ENCODE measurements at regions not wholly inside any gene's neighbourhood (a gene's known extent, or its start where the extent isn't known, plus 50 kb on each side); places are given as distances from the start of the nearest gene placed in this dataset.

DNA sequence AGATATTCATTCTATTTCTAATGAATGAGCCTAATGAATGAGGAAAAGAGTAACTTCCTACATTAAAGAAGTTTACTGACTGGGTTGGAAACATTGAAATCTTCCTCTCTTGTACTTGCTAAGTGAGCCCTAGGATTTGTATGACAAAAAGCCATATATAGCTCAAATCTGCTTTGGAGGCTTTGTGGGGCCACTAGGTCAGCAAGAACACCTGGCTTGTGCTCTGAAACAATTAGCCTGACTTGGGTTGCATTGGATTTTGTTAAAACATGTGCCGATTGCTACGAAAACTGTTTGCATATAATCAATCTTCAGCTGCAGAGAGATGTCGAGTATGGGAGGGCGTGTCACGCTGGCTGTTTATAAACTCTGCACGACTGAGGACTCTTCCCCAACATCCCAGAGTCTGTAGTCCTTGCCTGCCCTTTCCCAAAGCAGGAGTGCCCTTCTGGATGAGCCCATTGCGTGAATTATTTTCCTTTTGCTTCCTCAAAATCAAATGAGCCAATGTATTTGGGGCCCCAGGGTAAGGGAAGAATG lies 684.8 kb downstream of the DHX35 start:
- DNase-seq = no peak

DNA sequence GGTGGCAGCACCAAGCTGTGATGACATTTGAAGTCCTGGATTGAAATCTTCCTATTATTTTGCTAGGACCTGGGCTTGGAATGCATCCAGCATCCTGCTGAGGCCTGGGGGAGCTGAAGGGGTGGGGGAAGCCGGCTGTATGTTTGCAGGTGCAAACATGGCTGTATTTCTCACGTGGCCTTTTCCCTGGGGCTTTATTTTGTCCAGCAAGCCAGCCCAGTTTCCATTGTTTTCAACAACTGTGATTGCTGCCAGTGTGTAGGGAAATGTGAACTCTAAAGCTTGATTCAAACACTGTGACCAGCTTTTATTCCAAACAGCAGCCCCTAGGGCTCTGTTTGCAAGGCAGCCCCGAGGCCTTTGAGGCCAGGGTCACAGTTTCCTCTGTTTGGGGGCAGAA lies 683.0 kb downstream of the DHX35 start:
- DNase-seq = no peak

DNA sequence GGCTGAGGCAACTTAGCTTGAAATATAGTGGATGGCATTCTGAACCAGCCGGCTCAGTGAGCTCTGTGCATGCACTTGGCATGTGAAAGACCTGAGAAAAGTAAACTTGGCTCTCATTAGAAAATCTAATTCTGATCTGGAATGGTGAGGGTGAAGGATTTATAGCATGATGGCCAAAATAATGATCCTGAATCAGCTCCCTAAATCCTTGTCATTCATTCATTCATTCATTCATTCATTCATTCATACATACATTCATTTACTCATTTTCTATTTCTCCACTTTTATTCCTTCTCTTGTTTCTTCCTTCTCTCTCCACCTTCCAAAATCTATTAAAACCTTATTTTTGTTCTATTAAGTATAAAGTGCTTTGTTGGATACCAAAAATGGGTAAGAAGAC lies 681.1 kb downstream of the DHX35 start:
- DNase-seq = no peak

DNA sequence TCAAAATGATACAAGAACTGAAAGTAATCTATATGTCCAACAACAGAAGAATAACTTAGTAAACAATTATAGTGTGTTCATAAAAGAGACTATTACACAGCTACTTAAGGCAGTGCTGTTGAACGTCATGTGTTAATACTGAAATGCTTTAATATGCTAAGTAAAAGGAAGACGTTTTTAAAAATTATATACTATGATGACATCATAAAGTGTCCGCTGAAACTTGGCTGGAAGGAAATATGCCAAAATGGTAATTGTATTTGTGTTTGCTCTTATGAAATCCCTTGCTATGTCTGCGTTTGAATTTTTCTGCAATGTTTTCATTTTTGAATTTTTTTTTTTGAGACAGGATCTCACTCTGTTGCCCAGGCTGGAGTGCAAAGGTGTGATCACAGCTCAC lies 679.3 kb downstream of the DHX35 start:
- DNase-seq = no peak

DNA sequence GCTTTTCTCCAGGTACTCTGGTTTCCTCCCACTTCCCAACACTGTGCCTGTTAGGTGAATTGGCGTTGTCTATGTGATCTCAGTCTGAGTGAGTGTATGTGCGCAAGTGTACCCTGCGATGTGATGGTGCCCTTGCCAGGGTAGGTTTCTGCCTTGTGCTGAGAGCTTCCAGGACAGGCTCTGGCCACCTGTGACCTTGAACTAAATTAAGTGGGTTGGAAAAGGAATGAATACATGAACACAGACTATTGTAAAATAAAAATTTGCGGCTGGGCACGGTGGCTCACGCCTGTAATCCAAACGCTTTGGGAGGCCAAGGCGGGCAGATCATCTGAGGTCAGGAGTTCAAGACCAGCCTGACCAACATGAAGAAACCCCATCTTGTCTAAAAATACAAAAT lies 678.0 kb downstream of the DHX35 start:
- no peak for DNase-seq

DNA sequence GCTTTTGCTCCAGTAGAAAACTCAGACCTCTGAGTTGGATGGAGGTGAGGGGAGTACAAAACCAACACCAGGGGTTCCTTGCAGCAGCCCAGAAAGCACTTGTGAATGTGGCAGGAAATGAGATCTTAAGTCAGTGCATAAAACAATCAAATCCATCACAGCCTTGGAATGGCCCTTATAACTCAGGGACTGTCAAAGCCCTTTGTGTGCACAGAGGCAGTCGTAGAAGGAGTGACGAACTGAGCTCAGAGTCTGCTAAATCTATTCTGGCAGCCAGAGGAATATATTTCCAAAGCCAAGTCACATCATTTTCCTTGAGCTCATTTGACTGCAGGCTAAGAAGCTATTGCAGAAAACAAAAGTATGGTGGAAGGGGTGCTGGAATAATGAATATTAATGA lies 676.6 kb downstream of the DHX35 start:
- no peak for DNase-seq

DNA sequence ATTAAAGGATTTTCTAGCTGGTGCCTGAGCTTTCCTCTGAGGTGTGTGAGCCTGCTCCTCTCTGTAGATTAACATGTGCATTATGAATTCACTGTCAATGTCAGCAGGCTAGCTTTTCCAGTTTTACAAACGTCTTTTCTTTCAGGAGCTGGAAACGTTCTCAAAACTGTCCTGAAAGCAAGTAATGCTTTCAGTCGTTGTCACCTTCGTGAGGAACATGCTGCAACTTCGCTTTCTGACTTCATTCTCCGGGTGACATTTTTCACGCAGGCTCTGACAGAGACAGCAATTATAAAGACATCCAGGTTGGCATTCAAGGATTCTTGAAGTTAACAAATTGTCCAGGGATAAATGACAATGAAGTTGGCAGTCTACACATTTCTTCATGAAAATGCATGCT lies 671.5 kb downstream of the DHX35 start:
- no peak for DNase-seq

DNA sequence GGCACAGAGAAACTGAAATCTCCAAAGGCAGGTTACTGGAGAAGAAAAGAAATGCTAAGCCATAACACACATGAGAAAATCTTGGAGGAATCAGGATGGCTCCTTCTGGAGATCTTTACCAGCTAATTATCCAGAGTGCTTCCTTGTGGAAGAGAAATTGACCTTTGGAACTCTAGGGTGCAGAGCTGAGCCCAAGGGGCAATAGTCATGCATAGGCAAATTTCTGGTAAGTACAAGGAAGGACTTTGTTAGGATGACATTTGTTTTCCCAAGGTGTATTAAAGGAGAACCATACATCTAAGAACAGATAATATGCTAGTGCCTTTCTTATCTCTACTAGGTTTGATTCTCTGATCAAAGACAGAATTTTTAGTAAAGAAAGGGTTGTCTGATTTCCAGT lies 670.6 kb downstream of the DHX35 start:
- DNase-seq = no peak

DNA sequence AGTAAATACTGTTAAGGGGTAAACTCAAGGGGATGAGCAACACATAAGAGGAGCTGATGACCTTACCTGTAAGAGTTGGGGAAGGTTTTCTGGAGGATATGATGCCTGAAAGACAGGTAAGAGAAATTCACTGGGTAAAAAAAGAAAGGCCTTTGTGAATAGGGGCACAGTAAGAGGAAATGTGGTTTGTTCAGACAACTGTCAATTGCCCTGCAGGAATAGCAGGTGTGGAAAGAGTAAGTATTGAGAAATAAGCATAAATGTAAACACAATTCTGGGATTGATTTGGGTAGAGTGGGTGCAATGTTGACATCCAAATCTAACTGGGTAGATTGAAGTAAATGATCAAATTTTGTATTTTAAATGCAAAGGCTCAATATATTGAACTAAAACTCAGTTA lies 670.0 kb downstream of the DHX35 start:
- no peak for DNase-seq

DNA sequence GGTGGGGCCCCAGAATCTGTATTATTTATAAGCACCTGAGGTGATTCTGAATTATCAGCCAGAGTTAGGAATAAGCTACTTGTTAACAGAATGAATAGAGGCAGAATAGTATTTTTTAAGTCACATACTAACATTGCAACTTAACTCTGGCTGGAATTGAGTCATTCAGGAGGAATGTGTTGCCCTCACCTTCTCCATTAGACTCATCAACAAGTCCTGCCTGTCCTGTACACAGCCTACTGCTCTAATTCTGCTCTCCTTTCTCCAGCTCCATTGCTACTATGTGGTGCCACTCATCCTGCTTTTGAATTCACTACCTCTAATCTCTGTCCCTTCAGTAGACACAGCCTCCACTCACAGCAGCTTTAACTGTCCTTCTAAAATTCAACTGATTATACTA lies 669.4 kb downstream of the DHX35 start:
- no peak for DNase-seq

DNA sequence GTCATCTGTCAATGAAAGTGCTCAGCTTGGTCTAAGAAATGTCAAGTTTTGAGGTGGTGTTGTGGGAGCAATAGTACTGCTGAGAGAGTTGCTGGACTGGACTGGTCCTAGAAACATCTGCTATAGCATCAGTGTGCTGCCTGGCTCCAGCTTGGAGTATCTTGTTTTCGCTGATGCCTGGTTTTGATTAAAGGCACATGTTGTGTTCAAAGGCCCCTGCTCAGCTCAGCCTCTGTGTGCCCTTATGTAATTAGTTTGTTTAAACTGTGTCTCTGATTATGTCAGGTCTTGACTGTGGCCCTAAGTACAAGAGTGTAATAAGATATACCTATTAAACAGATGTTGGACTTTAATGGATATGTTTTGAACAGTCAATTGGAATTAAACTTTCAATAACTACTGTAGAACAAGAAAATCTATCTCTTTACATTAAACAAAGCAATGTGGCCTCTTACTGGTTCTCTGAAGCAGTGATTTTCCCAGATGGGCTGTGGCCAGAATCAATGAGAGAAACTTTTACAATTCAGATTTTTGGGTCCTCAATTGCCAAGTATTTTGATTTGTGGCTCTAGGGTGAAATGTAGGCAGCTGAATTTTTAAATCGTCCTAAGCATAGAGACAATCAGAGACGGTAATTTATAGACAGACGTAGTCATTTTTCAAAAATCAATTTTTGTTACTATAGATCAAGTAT lies 668.2 kb downstream of the DHX35 start:
- DNase-seq = no peak

DNA sequence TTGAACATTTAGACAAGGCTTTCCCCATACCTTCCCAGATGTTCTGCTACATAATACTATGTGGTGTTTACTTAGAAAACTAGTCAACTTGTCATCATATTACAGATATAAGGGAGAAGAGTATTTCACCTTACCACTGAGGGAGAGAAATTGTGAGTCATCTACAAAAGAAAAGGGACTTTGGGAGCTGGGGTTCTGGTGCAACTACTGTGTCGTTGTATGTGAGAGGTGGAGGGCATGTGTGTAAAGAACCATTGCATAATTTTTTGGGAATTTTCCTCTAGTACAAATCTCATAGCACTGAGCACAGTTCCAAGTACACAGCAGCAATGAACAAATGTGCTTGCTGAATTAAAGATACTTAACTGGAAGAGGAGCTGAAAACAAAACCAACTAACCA lies 665.6 kb downstream of the DHX35 start:
- no peak for DNase-seq

DNA sequence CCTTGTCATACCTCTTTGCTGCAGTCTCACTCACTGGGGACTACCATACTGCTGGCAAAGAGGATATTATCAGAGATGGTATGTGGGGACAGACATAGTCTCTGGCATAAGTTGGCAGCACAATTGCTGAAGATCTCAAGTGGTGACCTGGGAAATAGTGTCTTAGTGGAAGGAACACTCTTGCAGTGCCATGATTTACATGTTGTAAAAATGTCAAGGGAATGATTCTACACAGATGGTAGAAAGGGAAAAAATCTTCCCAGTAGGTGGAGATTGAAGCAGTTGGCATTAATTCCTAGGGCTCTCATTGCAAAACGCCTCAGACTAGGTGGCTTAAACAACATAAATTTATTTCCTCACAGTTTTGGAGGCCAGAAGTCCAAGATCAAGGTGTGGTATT lies 662.2 kb downstream of the DHX35 start:
- no peak for DNase-seq

DNA sequence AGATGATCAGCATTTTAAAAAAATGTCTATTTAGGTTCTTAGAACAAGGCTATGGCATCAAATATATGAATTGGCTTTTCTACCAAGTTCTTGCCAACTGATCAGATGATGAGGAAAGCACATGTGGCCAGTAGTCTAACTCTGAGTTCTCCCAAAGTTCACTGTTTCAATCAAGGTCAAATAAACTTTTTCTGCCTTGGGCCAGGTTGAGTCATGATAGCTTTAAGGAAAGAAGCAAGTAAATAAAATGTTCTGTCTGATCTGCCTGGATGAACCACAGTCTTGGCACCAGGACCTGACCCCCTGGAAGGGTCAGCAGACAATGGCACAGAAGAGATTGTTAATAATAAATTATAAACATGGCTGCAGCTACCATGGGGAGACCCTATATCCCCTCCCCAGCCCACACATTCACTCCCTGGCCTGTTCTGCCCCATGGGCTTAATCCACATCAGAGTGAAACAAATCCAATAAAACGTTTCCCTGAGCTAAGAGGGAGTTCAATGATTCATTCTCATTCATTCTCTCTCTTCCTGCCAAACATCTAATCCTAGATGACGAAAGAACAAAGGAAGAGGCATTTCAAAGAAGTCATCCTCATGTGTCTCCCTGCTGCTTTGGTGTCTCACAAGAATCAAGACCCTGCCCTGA lies 661.6 kb downstream of the DHX35 start:
- DNase-seq = no peak

DNA sequence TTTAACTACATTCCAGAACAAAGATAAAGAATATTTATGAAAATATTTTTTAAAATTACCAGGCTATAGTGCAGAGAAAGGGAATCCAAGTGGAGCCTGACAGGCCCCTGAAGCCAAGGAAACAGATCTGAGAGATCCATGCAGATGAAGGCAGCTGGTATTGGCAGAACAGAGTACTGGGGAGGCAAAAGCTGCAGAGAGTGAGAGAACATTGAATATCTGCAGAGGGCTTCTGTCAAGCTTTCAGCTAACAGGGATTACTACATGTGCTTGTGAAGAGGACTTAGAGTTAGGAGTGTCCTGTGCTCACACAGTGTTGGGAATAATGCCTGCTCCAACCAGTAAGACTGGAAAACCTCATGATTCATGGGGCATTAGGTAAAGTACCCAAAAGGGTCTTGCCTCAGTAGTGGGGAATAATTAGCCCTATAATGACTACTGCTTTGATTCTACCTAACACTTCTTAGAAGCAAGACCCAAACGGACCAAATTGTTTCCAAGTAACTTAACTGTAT lies 657.2 kb downstream of the DHX35 start:
- DNase-seq = no peak

DNA sequence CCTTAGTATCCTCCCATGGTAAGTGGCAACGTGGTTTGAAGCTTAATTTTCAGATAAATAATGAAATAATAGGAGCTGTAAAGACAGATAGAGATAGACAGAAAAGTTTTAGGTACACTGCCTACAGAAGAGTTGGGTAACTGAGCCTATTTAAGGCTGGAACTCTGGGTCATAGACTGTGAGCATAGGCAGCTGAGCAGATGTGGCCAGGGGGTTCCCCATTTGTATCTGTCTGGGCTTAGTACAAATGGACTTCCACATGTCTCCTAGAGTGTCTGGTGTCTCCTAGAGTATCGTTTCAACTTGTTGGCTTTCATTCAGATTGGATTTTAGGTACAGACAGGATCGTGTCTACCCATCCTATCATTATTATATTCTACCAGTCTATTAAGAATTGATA lies 649.8 kb downstream of the DHX35 start:
- DNase-seq = no peak

DNA sequence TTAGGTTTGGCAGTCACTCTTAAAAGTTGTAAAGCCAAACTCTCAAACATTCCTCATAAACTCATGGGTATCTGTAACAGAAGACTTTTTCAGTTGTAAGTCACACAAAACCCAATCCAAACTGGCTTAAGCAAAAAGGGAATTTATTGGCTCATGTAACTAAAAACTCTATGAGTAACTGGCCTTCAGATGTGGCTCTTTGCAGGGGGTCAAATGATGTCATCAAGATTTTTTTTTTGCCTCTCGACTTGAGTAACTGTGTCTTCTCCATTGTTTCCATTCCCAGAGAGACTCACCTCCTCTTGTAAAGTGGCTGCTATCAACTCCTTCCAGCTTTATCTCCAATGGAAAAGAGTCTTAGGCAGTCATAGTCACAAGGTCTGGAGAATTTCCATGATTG lies 645.0 kb downstream of the DHX35 start:
- no peak for DNase-seq

DNA sequence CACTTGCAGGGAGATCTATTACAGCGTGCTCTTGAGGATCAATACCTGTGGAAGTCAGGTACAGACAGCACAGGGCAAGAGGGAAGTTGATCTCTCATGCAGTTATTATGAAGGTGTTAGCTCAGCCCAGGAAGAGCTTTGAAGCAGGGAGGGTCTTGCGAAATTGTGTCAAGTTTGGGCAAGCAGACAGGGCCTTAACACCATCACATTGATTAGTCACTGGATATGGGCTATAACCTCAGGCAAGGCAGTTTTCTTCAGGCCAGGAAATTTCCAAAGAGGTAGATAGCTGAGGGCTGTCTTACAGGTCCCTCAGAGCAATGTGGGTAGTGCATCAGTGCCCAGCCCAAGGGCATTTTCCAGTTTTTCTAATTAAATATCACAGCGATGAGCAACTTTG lies 643.8 kb downstream of the DHX35 start:
- DNase-seq = no peak

DNA sequence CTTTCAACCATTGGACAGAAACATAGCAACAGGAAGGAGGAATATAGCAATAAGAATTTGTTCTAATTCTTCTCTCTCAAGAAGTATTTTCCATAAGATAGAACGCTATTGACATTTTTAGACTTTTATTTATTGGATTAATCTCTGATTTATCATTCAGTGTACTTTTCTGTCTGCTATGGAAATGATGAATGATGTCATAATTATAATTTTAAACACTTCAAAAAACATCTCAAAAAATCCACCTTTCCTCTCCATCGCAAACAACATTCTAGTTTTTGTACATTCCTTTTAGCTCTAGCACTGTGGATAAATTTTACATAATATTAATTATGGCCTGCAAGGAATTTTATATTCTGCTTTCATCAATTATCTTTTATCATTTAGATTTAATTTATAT lies 643.2 kb downstream of the DHX35 start:
- DNase-seq = no peak

DNA sequence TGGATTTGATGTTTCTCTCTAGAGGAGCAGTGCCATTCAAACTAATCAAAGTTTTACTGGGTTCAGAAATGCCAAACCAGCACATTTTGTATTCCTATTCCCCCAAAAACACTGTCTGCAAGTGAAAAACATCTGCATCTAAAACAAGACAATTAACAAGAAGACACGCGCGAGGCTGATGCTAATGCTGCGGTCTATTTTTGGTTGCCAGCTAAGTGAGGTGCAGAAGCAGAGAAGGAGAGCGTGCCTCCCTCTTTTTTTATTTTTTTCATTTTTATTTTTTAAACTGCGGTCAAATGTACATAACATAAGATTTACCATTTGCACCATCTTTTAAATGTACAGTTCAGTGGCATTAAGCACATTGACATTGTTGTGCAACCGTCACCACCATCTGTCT lies 641.1 kb downstream of the DHX35 start:
- no peak for DNase-seq

DNA sequence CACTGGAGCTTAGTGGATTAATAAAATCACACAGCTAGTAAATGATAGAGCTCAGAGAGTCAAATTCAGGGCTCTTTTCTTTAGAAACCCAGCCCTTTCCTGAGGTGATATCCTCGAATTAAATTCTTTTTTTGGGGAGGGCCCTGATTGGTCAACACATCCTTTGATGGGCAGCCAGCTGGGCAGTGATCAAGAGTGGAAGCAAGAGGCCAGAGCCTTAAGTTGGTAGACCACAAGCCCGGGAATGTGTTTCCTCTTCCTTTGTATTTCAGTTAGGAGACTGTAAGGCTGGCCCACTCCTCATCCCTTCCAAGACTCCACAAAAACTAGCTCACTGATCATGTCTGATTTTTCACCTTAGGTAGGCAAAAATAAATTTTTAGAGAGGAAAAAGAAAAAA lies 640.5 kb downstream of the DHX35 start:
- DNase-seq = no peak

DNA sequence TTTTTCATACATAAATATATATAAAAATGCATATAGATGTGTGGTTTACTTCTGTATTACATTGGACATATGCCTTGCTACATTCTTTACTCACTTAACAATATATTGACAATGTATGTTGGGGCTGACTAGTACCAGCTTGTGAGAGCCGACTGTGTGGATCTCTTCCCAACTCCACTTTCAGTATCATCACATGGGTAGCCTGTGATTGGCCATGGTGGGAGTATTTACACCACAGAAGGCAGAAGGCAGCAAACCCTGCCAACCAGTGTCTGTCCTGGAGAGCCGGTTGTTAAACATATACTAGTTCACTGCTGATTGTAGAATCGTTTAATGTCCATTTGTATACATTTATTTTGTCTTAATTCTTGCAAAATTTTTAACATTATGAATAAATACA lies 638.7 kb downstream of the DHX35 start:
- no peak for DNase-seq

DNA sequence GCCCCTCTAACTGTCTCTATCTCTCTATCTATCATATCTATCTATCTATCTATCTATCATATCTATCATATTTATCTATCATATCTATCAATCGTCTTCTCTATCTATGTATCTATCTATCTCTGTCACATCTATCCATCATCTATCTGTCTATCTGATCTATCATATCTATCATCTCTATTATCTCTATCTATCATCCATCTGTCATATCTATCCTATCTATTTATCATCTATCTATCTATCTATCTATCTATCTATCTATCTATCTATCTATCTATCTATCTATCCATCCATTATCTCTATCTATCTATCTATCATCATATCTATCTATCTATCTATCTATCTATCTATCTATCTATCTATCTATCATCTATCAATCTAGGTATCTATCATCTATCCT lies 638.0 kb downstream of the DHX35 start:
- no peak for DNase-seq

DNA sequence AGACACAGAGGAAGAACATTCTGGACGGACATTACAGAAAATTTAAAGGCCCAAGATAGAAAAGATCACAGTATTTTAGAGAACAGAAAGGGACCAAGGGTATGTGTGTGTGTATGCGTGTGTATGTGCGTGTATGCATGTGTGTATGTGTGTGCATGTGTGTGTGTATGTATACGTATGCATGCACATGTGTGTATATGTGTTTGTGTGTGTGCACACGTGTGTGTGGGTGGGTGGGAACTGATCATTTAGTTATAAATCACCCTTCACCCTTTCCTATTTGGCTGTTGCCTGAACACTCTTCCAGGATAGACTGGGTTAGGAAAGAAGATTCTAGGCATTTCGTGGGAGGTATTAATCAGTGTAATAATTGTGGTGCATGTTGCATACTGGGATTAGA lies 634.4 kb downstream of the DHX35 start:
- no peak for DNase-seq

DNA sequence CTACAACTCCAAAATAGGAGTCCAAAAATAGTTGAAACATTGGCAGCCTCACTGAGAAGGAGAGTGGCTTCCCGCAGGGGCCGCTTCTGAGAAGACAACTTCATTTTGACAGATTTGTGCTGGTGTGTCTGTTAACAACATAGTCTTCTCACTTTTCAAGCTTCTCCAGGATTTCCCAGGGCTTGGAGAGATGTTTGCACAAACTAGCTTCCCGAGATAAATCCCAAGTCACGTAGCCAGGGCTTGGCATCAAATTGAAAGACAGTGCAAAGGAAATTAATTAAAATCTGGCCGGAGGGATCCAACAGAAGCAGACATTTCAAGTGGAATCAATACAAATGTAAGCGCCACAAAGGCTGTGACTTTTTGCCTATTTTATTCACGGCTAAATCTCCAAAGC lies 630.2 kb downstream of the DHX35 start:
- DNase-seq = no peak
